Testis (tissue), 2 donors: ENCODE measurements at regions not wholly inside any gene's neighbourhood (a gene's known extent, or its start where the extent isn't known, plus 50 kb on each side); places are given as distances from the start of the nearest gene placed in this dataset.
A peak's percentile ranks its signal among the peaks of the same experiment; 100 is the strongest.
"Not testable (repeated sequence)": the region's sequence is repeated elsewhere in the genome, so short reads cannot be mapped to it uniquely, and the experiment has no call there.

Experiments used
- DNase-seq: peaks from one replicate; pipeline ENCODE4 v3.0.0-alpha.2; 2019
- H3K27ac ChIP-seq, 2 donors: fragments of 200-600 bp; sonication (generic); one replicate each; pipeline ENCODE4 v1.5.1; 2019
- H3K27me3 ChIP-seq: fragments of 200-600 bp; sonication (generic); one replicate; pipeline ENCODE4 v1.5.1; 2019
- H3K36me3 ChIP-seq: fragments of 200-600 bp; sonication (generic); one replicate; pipeline ENCODE4 v1.5.1; 2017; ENCODE audit warnings: low read depth; ENCODE audit errors: missing control alignments
- H3K4me1 ChIP-seq: fragments of 200-600 bp; sonication (generic); one replicate; pipeline ENCODE4 v1.5.1; 2019
- H3K4me3 ChIP-seq, 2 donors: fragments of 200-600 bp; sonication (generic); one replicate each; pipeline ENCODE4 v1.5.1; 2017 to 2019
- H3K9me3 ChIP-seq: fragments of 200-600 bp; sonication (generic); one replicate; pipeline ENCODE4 v1.5.1; 2017
- CTCF ChIP-seq, 3 experiments: fragments of 450-650 bp in 2 of 3; fragments of 200-600 bp in 1 of 3; sonication (generic) in 1 of 3; IDR thresholded peaks; one replicate each; pipeline ENCODE4 v1.5.1; 2016 to 2019; ENCODE audit warnings: antibody characterized with exemption in 3 of 3, mild to moderate bottlenecking in 2 of 3, moderate library complexity in 1 of 3
- POLR2A ChIP-seq: fragments of 450-650 bp; IDR thresholded peaks from one replicate; pipeline ENCODE4 v1.6.1; 2017; ENCODE audit warnings: antibody characterized with exemption, mild to moderate bottlenecking, moderate library complexity
- WGBS, 2 donors: methylation state at CpG; one replicate each; pipeline ENCODE4 v1.1.5; 2018; 5-methylcytosine and 5-hydroxymethylcytosine counted together
- intact Hi-C: fragments of 100-400 bp; cut with DNase I; formaldehyde crosslinking; loops from one replicate; pipeline ENCODE4 v1.15.1; 2023; ENCODE audit warnings: low total_unique reads

- H3K4me1 ChIP-seq, result no peaks in the 10 kb centered on the region
- no peak for DNase-seq
- no peaks in the 10 kb centered on the region for H3K36me3 ChIP-seq
- no peak for TF ChIP-seq CTCF (IDR thresholded peaks at IDR 0.05)
- no peak for TF ChIP-seq POLR2A
- H3K27me3 ChIP-seq, result no peaks in the 10 kb centered on the region
- no peak overlapping the region for H3K27ac ChIP-seq
- intact Hi-C loops, result no loop called here
- H3K4me3 ChIP-seq, result no peak overlapping the region
- H3K9me3 ChIP-seq, result no peaks in the 10 kb centered on the region
These were observed 62.5 kb upstream of the IYD start for GRCh38 chr6:150306290-150306689.

- Histone ChIP-seq H3K27ac (no peak overlapping the region), H3K9me3 (no peaks in the 10 kb centered on the region), H3K36me3 (no peaks in the 10 kb centered on the region), H3K4me3 (no peak overlapping the region), H3K4me1 (no peaks in the 10 kb centered on the region), H3K27me3 (no peaks in the 10 kb centered on the region)
- 69 to 84% methylated on average over 3 of the region's 3 CpGs for WGBS, 2 donors
- TF ChIP-seq POLR2A, result no peak
- no peak for TF ChIP-seq CTCF (IDR thresholded peaks at IDR 0.05)
- intact Hi-C loops, result no loop called here
- no peak for DNase-seq
These were observed 61.3 kb upstream of the IYD start for GRCh38 chr6:150307520-150307919.

- no peak for DNase-seq
- Histone ChIP-seq H3K27ac (no peak overlapping the region), H3K36me3 (no peaks in the 10 kb centered on the region), H3K4me3 (no peak overlapping the region), H3K4me1 (peaks cover 11% of the 10 kb centered on the region), H3K27me3 (no peaks in the 10 kb centered on the region), H3K9me3 (no peaks in the 10 kb centered on the region)
- 73 to 83% methylated on average over 11 of the region's 11 CpGs for WGBS, 2 donors
- intact Hi-C loops, result no loop called here
- TF ChIP-seq POLR2A (no peak), CTCF (IDR thresholded peaks at IDR 0.05) (no peak)
These were observed 59.8 kb upstream of the IYD start for GRCh38 chr6:150308812-150309645.

- 0 to 38% methylated on average over 1 of the region's 1 CpG for WGBS, 2 donors
- H3K27me3 ChIP-seq, result no peaks in the 10 kb centered on the region
- no peaks in the 10 kb centered on the region for H3K9me3 ChIP-seq
- intact Hi-C loops, result no loop called here
- peaks cover 16% of the 10 kb centered on the region for H3K4me1 ChIP-seq
- H3K27ac ChIP-seq, result no peak overlapping the region
- no peaks in the 10 kb centered on the region for H3K36me3 ChIP-seq
- no peak overlapping the region for H3K4me3 ChIP-seq
- no peak for DNase-seq
- TF ChIP-seq POLR2A (no peak), CTCF (IDR thresholded peaks at IDR 0.05) (no peak)
These were observed 58.3 kb upstream of the IYD start for GRCh38 chr6:150310539-150310938.

- 75 to 89% methylated on average over 12 of the region's 13 CpGs for WGBS, 2 donors
- H3K9me3 ChIP-seq, H3K36me3 ChIP-seq, intact Hi-C loops, H3K4me3 ChIP-seq, H3K27me3 ChIP-seq, H3K27ac ChIP-seq: not testable (repeated sequence)
- DNase-seq, result peak; percentile 35
- peaks cover 16% of the 10 kb centered on the region for H3K4me1 ChIP-seq
These were observed 57.5 kb upstream of the IYD start for GRCh38 chr6:150311149-150311944.
